HG03196 (cell line): ENCODE measurements at regions not wholly inside any gene's neighbourhood (a gene's known extent, or its start where the extent isn't known, plus 50 kb on each side); places are given as distances from the start of the nearest gene placed in this dataset.

ENCODE experiments used
- ATAC-seq: cut with Tn5 transposase; IDR thresholded peaks from one replicate; pipeline ENCODE4 v1.9.1; 2021; ENCODE audit not compliant: unreplicated experiment

GRCh38 chr1:192038567-192038966, 119.7 kb upstream of the RGS18 start:
- no peak for ATAC-seq

- ATAC-seq, result no peak
These were observed 113.1 kb upstream of the RGS18 start for GRCh38 chr1:192045131-192045530.

GRCh38 chr1:192053531-192053971, 104.7 kb upstream of the RGS18 start:
- no peak for ATAC-seq

- no peak for ATAC-seq
These were observed 100.5 kb upstream of the RGS18 start for GRCh38 chr1:192057766-192058165.

GRCh38 chr1:192059407-192059806, 98.9 kb upstream of the RGS18 start:
- ATAC-seq, result no peak

GRCh38 chr1:192061556-192061955, 96.7 kb upstream of the RGS18 start:
- no peak for ATAC-seq

GRCh38 chr1:192065087-192065486, 93.2 kb upstream of the RGS18 start:
- no peak for ATAC-seq

- no peak for ATAC-seq
These were observed 92.1 kb upstream of the RGS18 start for GRCh38 chr1:192066202-192066601.

GRCh38 chr1:192067360-192067759, 90.9 kb upstream of the RGS18 start:
- no peak for ATAC-seq

GRCh38 chr1:192070213-192070612, 88.0 kb upstream of the RGS18 start:
- ATAC-seq, result no peak

- no peak for ATAC-seq
These were observed 77.6 kb upstream of the RGS18 start for GRCh38 chr1:192080684-192081083.

GRCh38 chr1:192081359-192081758, 76.9 kb upstream of the RGS18 start:
- ATAC-seq, result no peak

GRCh38 chr1:192086644-192087043, 71.6 kb upstream of the RGS18 start:
- ATAC-seq, result no peak

GRCh38 chr1:192087334-192087733, 70.9 kb upstream of the RGS18 start:
- ATAC-seq, result no peak

GRCh38 chr1:192088496-192088895, 69.8 kb upstream of the RGS18 start:
- no peak for ATAC-seq

GRCh38 chr1:192098001-192098400, 60.3 kb upstream of the RGS18 start:
- no peak for ATAC-seq

- ATAC-seq, result no peak
These were observed 58.9 kb upstream of the RGS18 start for GRCh38 chr1:192099328-192099727.

- ATAC-seq, result no peak
These were observed 57.4 kb upstream of the RGS18 start for GRCh38 chr1:192100686-192101468.

GRCh38 chr1:192104128-192104527, 54.1 kb upstream of the RGS18 start:
- no peak for ATAC-seq

- no peak for ATAC-seq
These were observed 53.4 kb upstream of the RGS18 start for GRCh38 chr1:192104852-192105251.

GRCh38 chr1:192108161-192108560, 50.1 kb upstream of the RGS18 start:
- ATAC-seq, result no peak
